ENCODE measurements at regions not wholly inside any gene's neighbourhood (a gene's known extent, or its start where the extent isn't known, plus 50 kb on each side); places are given as distances from the start of the nearest gene placed in this dataset.
"Not testable (repeated sequence)": the region's sequence is repeated elsewhere in the genome, so short reads cannot be mapped to it uniquely, and the experiment has no call there.

- not testable (repeated sequence) for H3K27me3 ChIP-seq; H3K9me3 ChIP-seq; H3K4me1 ChIP-seq; H3K27ac ChIP-seq; DNase-seq (ENCODE audit: low spot score); H3K36me3 ChIP-seq; H3K4me3 ChIP-seq
These were observed 2809.5 kb downstream of the RPIA start for GRCh38 chr2:91500978-91501310.

- not testable (repeated sequence) for H3K4me3 ChIP-seq; H3K27ac ChIP-seq; DNase-seq (ENCODE audit: low spot score); H3K36me3 ChIP-seq; H3K27me3 ChIP-seq; H3K4me1 ChIP-seq; H3K9me3 ChIP-seq
These were observed 2810.1 kb downstream of the RPIA start for GRCh38 chr2:91501481-91502080.

GRCh38 chr2:91503572-91503958 lies 2812.1 kb downstream of the RPIA start:
- not testable (repeated sequence) for H3K4me3 ChIP-seq; H3K27me3 ChIP-seq; H3K36me3 ChIP-seq; H3K9me3 ChIP-seq; H3K27ac ChIP-seq; DNase-seq (ENCODE audit: low spot score); H3K4me1 ChIP-seq

GRCh38 chr2:91503959-91504741 lies 2812.7 kb downstream of the RPIA start:
- H3K4me1 ChIP-seq; H3K4me3 ChIP-seq; H3K27ac ChIP-seq; H3K36me3 ChIP-seq; DNase-seq (ENCODE audit: low spot score); H3K9me3 ChIP-seq; H3K27me3 ChIP-seq: not testable (repeated sequence)

- not testable (repeated sequence) for H3K36me3 ChIP-seq; H3K9me3 ChIP-seq; DNase-seq (ENCODE audit: low spot score); H3K4me3 ChIP-seq; H3K27me3 ChIP-seq; H3K27ac ChIP-seq; H3K4me1 ChIP-seq
These were observed 2817.3 kb downstream of the RPIA start for GRCh38 chr2:91508816-91509215.

GRCh38 chr2:91509276-91509675 lies 2817.8 kb downstream of the RPIA start:
- H3K4me3 ChIP-seq; H3K9me3 ChIP-seq; H3K27ac ChIP-seq; DNase-seq (ENCODE audit: low spot score); H3K4me1 ChIP-seq; H3K36me3 ChIP-seq; H3K27me3 ChIP-seq: not testable (repeated sequence)

- not testable (repeated sequence) for H3K4me1 ChIP-seq; DNase-seq (ENCODE audit: low spot score); H3K9me3 ChIP-seq
These were observed 2819.7 kb downstream of the RPIA start for GRCh38 chr2:91511166-91511565.

GRCh38 chr2:91515966-91516365 lies 2824.5 kb downstream of the RPIA start:
- not testable (repeated sequence) for H3K4me3 ChIP-seq; H3K27ac ChIP-seq; H3K36me3 ChIP-seq; H3K4me1 ChIP-seq; DNase-seq (ENCODE audit: low spot score); H3K27me3 ChIP-seq; H3K9me3 ChIP-seq

More at GRCh38 chr2:91511166-91511565, 2819.7 kb downstream of the RPIA start:
- H3K36me3 ChIP-seq, H3K27me3 ChIP-seq, H3K4me3 ChIP-seq, H3K27ac ChIP-seq: not testable (repeated sequence)

GRCh38 chr2:91516669-91517068 lies 2825.2 kb downstream of the RPIA start:
- not testable (repeated sequence) for H3K27ac ChIP-seq; H3K4me1 ChIP-seq; H3K4me3 ChIP-seq; DNase-seq (ENCODE audit: low spot score); H3K27me3 ChIP-seq; H3K9me3 ChIP-seq; H3K36me3 ChIP-seq

- H3K36me3 ChIP-seq; H3K4me1 ChIP-seq; H3K27me3 ChIP-seq; H3K9me3 ChIP-seq; H3K4me3 ChIP-seq; H3K27ac ChIP-seq; DNase-seq (ENCODE audit: low spot score): not testable (repeated sequence)
These were observed 2826.4 kb downstream of the RPIA start for GRCh38 chr2:91517846-91518245.

- H3K27ac ChIP-seq; H3K4me3 ChIP-seq; DNase-seq (ENCODE audit: low spot score): not testable (repeated sequence)
These were observed 2827.0 kb downstream of the RPIA start for GRCh38 chr2:91518361-91518981.

GRCh38 chr2:91519359-91519758 lies 2827.9 kb downstream of the RPIA start:
- not testable (repeated sequence) for H3K4me3 ChIP-seq; H3K36me3 ChIP-seq; H3K9me3 ChIP-seq; DNase-seq (ENCODE audit: low spot score); H3K27me3 ChIP-seq; H3K4me1 ChIP-seq; H3K27ac ChIP-seq

More at GRCh38 chr2:91518361-91518981, 2827.0 kb downstream of the RPIA start:
- not testable (repeated sequence) for H3K36me3 ChIP-seq, H3K4me1 ChIP-seq, H3K27me3 ChIP-seq, H3K9me3 ChIP-seq

GRCh38 chr2:91519914-91520313 lies 2828.4 kb downstream of the RPIA start:
- not testable (repeated sequence) for H3K9me3 ChIP-seq; DNase-seq (ENCODE audit: low spot score); H3K27me3 ChIP-seq; H3K4me1 ChIP-seq; H3K4me3 ChIP-seq; H3K27ac ChIP-seq; H3K36me3 ChIP-seq

- H3K4me1 ChIP-seq; H3K36me3 ChIP-seq; H3K4me3 ChIP-seq; H3K27ac ChIP-seq; H3K9me3 ChIP-seq; H3K27me3 ChIP-seq; DNase-seq (ENCODE audit: low spot score): not testable (repeated sequence)
These were observed 2829.1 kb downstream of the RPIA start for GRCh38 chr2:91520523-91520922.

- not testable (repeated sequence) for H3K27ac ChIP-seq; H3K36me3 ChIP-seq; H3K4me1 ChIP-seq; DNase-seq (ENCODE audit: low spot score); H3K9me3 ChIP-seq; H3K27me3 ChIP-seq; H3K4me3 ChIP-seq
These were observed 2829.6 kb downstream of the RPIA start for GRCh38 chr2:91520972-91521535.

All from right atrium auricular region (tissue), 2 donors.